Fibroblast of lung (primary cell): ENCODE measurements at regions not wholly inside any gene's neighbourhood (a gene's known extent, or its start where the extent isn't known, plus 50 kb on each side); places are given as distances from the start of the nearest gene placed in this dataset.

Experiments used
- DNase-seq, 2 donors: peaks; one replicate each; pipeline versions ENCODE4 v3.0.0 to v3.0.0-alpha.2; 2010; ENCODE audit warnings: low read depth in 2 of 2
- H2AFZ ChIP-seq: 2 replicates; pipeline ENCODE4 v1.5.1; 2012; ENCODE audit warnings: low read length, control low read depth, inconsistent platforms
- H3K27ac ChIP-seq: 2 replicates; pipeline ENCODE4 v1.5.1; 2011; ENCODE audit warnings: low read length, control low read depth; ENCODE audit not compliant: insufficient read depth
- H3K27me3 ChIP-seq: 2 replicates; pipeline ENCODE4 v1.5.1; 2011; ENCODE audit warnings: mild to moderate bottlenecking, low read length; ENCODE audit not compliant: control insufficient read depth, insufficient read depth
- H3K36me3 ChIP-seq: 2 replicates; pipeline ENCODE4 v1.5.1; 2011; ENCODE audit warnings: low read length; ENCODE audit not compliant: control insufficient read depth, insufficient read depth
- H3K4me1 ChIP-seq: 2 replicates; pipeline ENCODE4 v1.5.1; 2011; ENCODE audit warnings: low read length; ENCODE audit not compliant: control insufficient read depth, insufficient read depth; ENCODE audit errors: extremely low read depth
- H3K4me2 ChIP-seq: 2 replicates; pipeline ENCODE4 v1.5.1; 2011; ENCODE audit warnings: low read length, control low read depth; ENCODE audit not compliant: insufficient read depth; ENCODE audit errors: extremely low read depth
- H3K4me3 ChIP-seq, 4 experiments: fragments of 200-600 bp in 1 of 4; sonication (generic) in 1 of 4; replicated peaks in 1 of 4; 2 replicates each; pipeline ENCODE4 v1.5.1; 2011 to 2016; ENCODE audit warnings: low read length in 4 of 4, low read depth in 3 of 4, mild to moderate bottlenecking in 3 of 4, control low read depth in 2 of 4, inconsistent platforms in 1 of 4, mixed read lengths in 1 of 4; ENCODE audit not compliant: insufficient read depth in 1 of 4; ENCODE audit errors: control extremely low read depth in 1 of 4
- H3K79me2 ChIP-seq: 2 replicates; pipeline ENCODE4 v1.5.1; 2012; ENCODE audit warnings: mild to moderate bottlenecking, low read length, inconsistent platforms; ENCODE audit not compliant: control insufficient read depth, insufficient read depth
- H3K9ac ChIP-seq: 2 replicates; pipeline ENCODE4 v1.5.1; 2011; ENCODE audit warnings: mild to moderate bottlenecking, low read length, control low read depth; ENCODE audit not compliant: insufficient read depth
- H3K9me3 ChIP-seq: 2 replicates; pipeline ENCODE4 v1.5.1; 2012; ENCODE audit warnings: low read depth, low read length; ENCODE audit not compliant: control insufficient read depth, insufficient read depth
- H4K20me1 ChIP-seq: 2 replicates; pipeline ENCODE4 v1.5.1; 2011; ENCODE audit warnings: low read length; ENCODE audit not compliant: control insufficient read depth, insufficient read depth; ENCODE audit errors: extremely low read depth
- EZH2 ChIP-seq: IDR thresholded peaks from 2 replicates; pipeline ENCODE4 v1.5.1; 2012; ENCODE audit warnings: low read length, control low read depth, mild to moderate bottlenecking; ENCODE audit errors: missing control alignments
- TF ChIP-seq, protein P1 (sequence below), 2 donors: IDR thresholded peaks in 1 of 2; conservative IDR thresholded peaks in 1 of 2; 1 replicate in 1 of 2; 2 replicates in 1 of 2; pipeline ENCODE4 v1.5.1; 2011 to 2012; ENCODE audit warnings: low read length in 2 of 2, control low read depth in 1 of 2, inconsistent platforms in 1 of 2, low read depth in 1 of 2, mild to moderate bottlenecking in 1 of 2

DNA sequence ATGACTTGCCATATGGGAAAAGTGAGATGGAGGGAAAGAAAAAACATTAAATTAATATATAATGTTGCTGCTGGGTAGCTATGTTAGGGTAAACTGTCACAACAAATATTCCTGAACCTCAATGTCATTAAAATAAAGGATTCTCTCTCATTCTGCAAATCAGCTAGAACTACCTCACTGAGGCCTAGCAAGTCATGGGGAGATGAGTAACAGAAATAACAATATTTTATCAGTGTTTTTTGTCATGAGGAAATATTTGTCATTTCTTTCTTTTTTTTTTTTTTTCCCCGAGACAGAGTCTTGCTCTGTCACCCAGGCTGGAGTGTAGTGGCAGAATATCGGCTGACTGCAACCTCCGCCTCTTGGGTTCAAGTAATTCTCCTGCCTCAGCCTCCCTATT is 1282.3 kb upstream of the NRXN1 start:
- H3K4me1 ChIP-seq = no peaks in the 10 kb centered on the region
- no peak for DNase-seq
- TF ChIP-seq, protein P1, sequence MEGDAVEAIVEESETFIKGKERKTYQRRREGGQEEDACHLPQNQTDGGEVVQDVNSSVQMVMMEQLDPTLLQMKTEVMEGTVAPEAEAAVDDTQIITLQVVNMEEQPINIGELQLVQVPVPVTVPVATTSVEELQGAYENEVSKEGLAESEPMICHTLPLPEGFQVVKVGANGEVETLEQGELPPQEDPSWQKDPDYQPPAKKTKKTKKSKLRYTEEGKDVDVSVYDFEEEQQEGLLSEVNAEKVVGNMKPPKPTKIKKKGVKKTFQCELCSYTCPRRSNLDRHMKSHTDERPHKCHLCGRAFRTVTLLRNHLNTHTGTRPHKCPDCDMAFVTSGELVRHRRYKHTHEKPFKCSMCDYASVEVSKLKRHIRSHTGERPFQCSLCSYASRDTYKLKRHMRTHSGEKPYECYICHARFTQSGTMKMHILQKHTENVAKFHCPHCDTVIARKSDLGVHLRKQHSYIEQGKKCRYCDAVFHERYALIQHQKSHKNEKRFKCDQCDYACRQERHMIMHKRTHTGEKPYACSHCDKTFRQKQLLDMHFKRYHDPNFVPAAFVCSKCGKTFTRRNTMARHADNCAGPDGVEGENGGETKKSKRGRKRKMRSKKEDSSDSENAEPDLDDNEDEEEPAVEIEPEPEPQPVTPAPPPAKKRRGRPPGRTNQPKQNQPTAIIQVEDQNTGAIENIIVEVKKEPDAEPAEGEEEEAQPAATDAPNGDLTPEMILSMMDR (conservative IDR thresholded peaks at IDR 0.05 in 1 of 2, IDR thresholded peaks at IDR 0.05 in 1 of 2; ENCODE audit: low read depth in 1 of 2, low read length in 2 of 2) = no peak
- no peak for TF ChIP-seq EZH2

DNA sequence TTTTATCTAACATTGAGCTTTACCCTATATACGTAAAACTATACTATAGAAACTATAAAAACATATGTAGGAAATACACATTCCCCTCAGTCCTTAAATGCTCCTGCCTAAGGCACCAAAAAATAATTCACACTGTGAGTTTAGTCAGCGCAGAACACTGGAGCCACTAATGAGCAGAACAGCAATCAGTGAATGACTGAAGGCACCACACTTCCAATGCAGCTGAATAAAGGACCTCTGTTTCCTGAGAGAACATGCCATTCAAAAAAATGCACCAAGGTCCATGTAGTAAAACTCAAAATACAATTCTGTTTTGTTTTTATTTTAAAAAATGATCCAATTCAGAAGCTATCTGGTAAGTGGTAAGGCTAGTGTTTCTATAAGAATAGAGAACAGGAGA is 1280.6 kb upstream of the NRXN1 start:
- H3K4me2 ChIP-seq = no peak overlapping the region
- H2AFZ ChIP-seq = no peak overlapping the region
- no peaks in the 10 kb centered on the region for H4K20me1 ChIP-seq
- no peak overlapping the region for H3K27ac ChIP-seq
- H3K27me3 ChIP-seq = no peaks in the 10 kb centered on the region
- H3K79me2 ChIP-seq = no peaks in the 10 kb centered on the region
- DNase-seq = no peak
- TF ChIP-seq, protein P1 (conservative IDR thresholded peaks at IDR 0.05 in 1 of 2, IDR thresholded peaks at IDR 0.05 in 1 of 2; ENCODE audit: low read depth in 1 of 2, low read length in 2 of 2) = no peak
- no peak for TF ChIP-seq EZH2
- no peaks in the 10 kb centered on the region for H3K36me3 ChIP-seq
- no peaks in the 10 kb centered on the region for H3K4me1 ChIP-seq
- H3K9ac ChIP-seq = no peak overlapping the region
- no peak overlapping the region for H3K4me3 ChIP-seq
- no peaks in the 10 kb centered on the region for H3K9me3 ChIP-seq

More for the DNA sequence above, 1282.3 kb upstream of the NRXN1 start:
- H3K27ac ChIP-seq = no peak overlapping the region
- no peaks in the 10 kb centered on the region for H3K9me3 ChIP-seq
- no peak overlapping the region for H3K4me3 ChIP-seq
- H3K4me2 ChIP-seq = no peak overlapping the region
- no peaks in the 10 kb centered on the region for H3K79me2 ChIP-seq
- H3K9ac ChIP-seq = no peak overlapping the region
- no peaks in the 10 kb centered on the region for H3K27me3 ChIP-seq
- no peak overlapping the region for H2AFZ ChIP-seq
- H4K20me1 ChIP-seq = no peaks in the 10 kb centered on the region
- no peaks in the 10 kb centered on the region for H3K36me3 ChIP-seq

DNA sequence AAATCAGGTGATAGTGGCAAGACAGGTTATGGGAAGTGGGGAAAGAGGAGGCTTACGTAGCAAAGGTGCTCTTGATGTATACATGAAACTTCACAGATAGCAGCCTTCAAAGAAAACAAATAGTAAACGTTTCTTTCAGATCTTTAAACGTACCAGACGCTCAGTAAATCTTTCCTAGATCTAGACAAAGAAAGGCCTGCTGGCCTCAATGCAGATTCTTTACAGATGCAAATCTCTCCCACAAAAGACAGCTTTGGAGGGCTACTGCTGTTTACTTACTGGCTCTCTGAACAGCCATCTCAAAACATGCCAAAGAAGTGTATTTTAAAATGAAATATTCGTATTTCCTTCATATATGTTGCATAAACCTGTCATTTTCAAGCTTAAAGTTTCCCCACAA is 1279.9 kb upstream of the NRXN1 start:
- Histone ChIP-seq H4K20me1 (no peaks in the 10 kb centered on the region), H3K36me3 (no peaks in the 10 kb centered on the region), H3K4me1 (no peaks in the 10 kb centered on the region), H3K79me2 (no peaks in the 10 kb centered on the region), H3K9ac (no peak overlapping the region), H2AFZ (no peak overlapping the region), H3K4me2 (no peak overlapping the region), H3K27ac (no peak overlapping the region), H3K27me3 (no peaks in the 10 kb centered on the region), H3K9me3 (no peaks in the 10 kb centered on the region), H3K4me3 (no peak overlapping the region)
- TF ChIP-seq EZH2 = no peak
- TF ChIP-seq, protein P1 (conservative IDR thresholded peaks at IDR 0.05 in 1 of 2, IDR thresholded peaks at IDR 0.05 in 1 of 2; ENCODE audit: low read depth in 1 of 2, low read length in 2 of 2) = no peak
- no peak for DNase-seq
